ENCODE measurements at regions not wholly inside any gene's neighbourhood (a gene's known extent, or its start where the extent isn't known, plus 50 kb on each side); places are given as distances from the start of the nearest gene placed in this dataset.

DNA sequence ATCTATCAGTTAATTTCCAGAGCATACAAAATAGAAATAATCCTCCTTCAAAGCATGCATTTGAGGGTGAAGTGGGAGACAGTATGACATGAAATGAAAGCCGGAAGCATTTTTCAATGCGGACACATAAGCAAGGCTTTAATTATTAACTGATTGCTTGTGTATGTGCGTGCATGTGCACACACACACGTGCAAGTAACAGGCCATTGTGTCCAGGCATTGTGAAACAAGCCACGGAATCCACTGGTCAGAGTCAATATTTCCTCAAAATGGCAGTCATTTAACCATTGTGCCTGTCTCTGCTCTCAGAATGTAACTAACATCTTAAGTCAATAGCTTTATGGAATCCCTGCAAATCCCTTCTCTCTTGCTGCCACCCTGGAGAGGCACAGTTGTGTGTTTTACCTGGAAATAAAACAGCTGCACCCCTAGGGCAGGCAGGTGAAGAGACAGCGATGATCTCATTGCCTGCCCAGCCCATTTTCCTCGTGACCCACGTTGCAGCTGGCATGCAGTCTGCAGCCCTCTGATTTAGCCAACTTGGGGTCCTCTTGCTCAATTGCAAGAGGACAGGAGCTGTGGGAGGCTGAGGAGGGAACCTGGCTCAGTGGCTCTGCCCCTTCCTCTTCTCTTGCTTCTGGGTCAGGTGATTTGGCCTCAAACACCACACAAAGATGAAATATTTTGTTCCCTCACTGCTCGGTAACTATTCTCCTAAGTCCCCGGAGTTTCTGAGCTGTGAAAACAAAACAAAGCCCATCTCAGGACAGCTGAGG lies 500.9 kb upstream of the ZMIZ1 start:
- DNase-seq (ENCODE audit: low read depth, low spot score), result no peak
- H3K9me3 ChIP-seq (ENCODE audit: control insufficient read depth, insufficient read depth, low read length), result no peaks in the 10 kb centered on the region
- H3K4me3 ChIP-seq (ENCODE audit: low read depth, low read length), result no peak overlapping the region
- H3K27ac ChIP-seq (ENCODE audit: low read depth, low read length), result no peak overlapping the region
- H3K27me3 ChIP-seq (ENCODE audit: control insufficient read depth, insufficient read depth, low read length), result peaks cover 43% of the 10 kb centered on the region
- TF ChIP-seq, protein P1, sequence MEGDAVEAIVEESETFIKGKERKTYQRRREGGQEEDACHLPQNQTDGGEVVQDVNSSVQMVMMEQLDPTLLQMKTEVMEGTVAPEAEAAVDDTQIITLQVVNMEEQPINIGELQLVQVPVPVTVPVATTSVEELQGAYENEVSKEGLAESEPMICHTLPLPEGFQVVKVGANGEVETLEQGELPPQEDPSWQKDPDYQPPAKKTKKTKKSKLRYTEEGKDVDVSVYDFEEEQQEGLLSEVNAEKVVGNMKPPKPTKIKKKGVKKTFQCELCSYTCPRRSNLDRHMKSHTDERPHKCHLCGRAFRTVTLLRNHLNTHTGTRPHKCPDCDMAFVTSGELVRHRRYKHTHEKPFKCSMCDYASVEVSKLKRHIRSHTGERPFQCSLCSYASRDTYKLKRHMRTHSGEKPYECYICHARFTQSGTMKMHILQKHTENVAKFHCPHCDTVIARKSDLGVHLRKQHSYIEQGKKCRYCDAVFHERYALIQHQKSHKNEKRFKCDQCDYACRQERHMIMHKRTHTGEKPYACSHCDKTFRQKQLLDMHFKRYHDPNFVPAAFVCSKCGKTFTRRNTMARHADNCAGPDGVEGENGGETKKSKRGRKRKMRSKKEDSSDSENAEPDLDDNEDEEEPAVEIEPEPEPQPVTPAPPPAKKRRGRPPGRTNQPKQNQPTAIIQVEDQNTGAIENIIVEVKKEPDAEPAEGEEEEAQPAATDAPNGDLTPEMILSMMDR (IDR thresholded peaks at IDR 0.05; ENCODE audit: low read depth, low read length), result no peak
- POLR2A ChIA-PET, result no interaction called here
- CTCF ChIA-PET, result no interaction called here

DNA sequence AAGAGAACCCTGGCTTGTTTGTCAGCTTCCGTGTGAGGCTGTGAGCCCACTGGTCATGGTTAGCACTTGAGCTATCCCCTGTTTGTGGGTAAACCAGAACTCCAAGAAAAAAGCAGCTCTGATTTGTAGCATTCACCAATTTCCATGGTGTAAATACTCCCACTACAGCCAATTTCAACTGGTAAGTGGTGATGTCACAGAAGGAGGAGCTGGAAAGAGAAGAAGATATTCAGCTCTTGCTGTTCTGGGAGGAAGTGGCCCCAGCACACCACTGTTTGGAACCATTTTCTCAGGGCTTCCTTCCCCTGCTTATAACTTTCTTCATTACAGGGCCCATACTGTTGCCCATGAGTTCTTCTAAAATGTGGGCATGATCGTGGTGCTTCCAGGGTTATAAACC lies 500.1 kb upstream of the ZMIZ1 start:
- ChIA-PET CTCF (no interaction called here), POLR2A (no interaction called here)
- Histone ChIP-seq H3K27ac (ENCODE audit: low read depth, low read length) (no peak overlapping the region), H3K9me3 (ENCODE audit: control insufficient read depth, insufficient read depth, low read length) (no peaks in the 10 kb centered on the region), H3K27me3 (ENCODE audit: control insufficient read depth, insufficient read depth, low read length) (peaks cover 42% of the 10 kb centered on the region), H3K4me3 (ENCODE audit: low read depth, low read length) (no peak overlapping the region)
- TF ChIP-seq, protein P1 (IDR thresholded peaks at IDR 0.05; ENCODE audit: low read depth, low read length), result no peak
- no peak for DNase-seq (ENCODE audit: low read depth, low spot score)

DNA sequence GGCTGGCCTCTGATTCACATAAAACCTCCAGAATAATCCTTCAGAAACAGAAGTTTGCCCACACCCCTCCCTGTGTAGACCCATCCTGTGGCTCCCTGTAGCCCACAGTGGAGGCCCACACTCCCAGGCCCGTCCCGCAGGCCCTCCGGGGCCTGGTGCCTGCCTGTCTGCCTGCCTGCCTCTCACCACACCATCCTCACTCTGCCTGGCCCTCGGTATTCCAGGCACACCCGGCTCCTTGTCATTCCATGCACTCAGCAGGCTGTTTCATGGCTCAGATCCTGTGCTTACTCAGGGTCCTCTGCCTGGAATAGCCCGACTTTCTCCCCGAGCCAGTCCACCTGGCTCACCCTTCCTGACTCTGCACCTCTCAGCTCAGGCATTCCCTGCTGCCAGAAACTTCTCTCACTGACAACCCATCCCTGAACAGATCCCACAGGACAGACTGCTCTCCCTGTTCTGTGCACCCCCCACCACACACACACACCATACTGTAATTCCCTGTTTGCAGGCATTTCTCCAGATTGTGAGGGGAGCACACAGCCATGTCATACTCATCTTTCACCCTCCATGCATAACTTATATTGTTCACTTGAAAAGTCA lies 498.0 kb upstream of the ZMIZ1 start:
- no peak for DNase-seq (ENCODE audit: low read depth, low spot score)
- TF ChIP-seq, protein P1 (IDR thresholded peaks at IDR 0.05; ENCODE audit: low read depth, low read length), result no peak
- H3K27me3 ChIP-seq (ENCODE audit: control insufficient read depth, insufficient read depth, low read length), result peaks cover 33% of the 10 kb centered on the region
- POLR2A ChIA-PET, result no interaction called here
- no peak overlapping the region for H3K27ac ChIP-seq (ENCODE audit: low read depth, low read length)
- H3K4me3 ChIP-seq (ENCODE audit: low read depth, low read length), result no peak overlapping the region
- CTCF ChIA-PET, result no interaction called here
- H3K9me3 ChIP-seq (ENCODE audit: control insufficient read depth, insufficient read depth, low read length), result no peaks in the 10 kb centered on the region

DNA sequence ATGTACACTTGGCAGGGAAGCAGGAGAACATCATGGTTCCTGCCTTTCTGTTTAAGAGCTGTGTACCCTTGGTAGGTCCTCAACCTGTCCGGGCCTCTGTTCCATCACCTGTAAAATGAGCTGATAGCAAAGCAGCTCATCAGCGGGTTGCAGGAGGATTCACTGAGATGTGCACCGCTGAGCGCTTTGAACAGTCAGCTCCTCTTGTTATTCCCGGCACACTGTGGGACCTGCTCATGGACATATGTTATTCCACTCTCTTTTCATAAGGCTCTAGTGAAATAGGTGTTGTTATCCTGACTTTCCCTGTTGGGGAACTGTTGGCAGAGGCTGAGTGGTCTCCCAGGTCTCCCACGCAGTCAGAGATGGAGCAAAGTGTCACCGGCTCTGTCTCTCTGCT lies 497.5 kb upstream of the ZMIZ1 start:
- Histone ChIP-seq H3K27me3 (ENCODE audit: control insufficient read depth, insufficient read depth, low read length) (peaks cover 30% of the 10 kb centered on the region), H3K9me3 (ENCODE audit: control insufficient read depth, insufficient read depth, low read length) (no peaks in the 10 kb centered on the region), H3K4me3 (ENCODE audit: low read depth, low read length) (no peak overlapping the region), H3K27ac (ENCODE audit: low read depth, low read length) (no peak overlapping the region)
- POLR2A ChIA-PET, result no interaction called here
- CTCF ChIA-PET, result no interaction called here
- TF ChIP-seq, protein P1 (IDR thresholded peaks at IDR 0.05; ENCODE audit: low read depth, low read length), result no peak
- DNase-seq (ENCODE audit: low read depth, low spot score), result no peak

DNA sequence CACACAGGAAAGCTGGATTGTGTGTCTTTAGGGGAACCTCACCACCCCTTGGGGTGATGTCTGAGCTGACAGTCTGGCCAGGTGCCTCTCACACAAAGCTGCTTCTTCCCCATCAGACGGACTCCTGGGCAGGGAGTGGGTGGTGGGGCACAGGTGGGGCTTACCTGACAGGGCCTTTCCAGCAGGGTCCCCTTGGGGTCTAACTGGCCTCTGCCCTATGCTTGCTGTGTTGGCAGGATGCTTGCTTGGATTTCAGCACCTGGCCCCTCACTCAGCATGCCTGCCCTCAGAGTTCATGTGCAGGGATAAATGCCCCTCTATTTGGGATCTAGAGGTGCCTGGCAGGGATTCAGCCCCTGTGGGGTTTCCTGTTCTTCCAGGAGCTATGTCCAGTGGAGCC lies 496.9 kb upstream of the ZMIZ1 start:
- ChIA-PET POLR2A (no interaction called here), CTCF (interaction anchor here (1.1 kb wide), 1 partner anchor 268 kb away, joined by 3 read pairs; no protein-coding TSS in a partner anchor)
- no peak for DNase-seq (ENCODE audit: low read depth, low spot score)
- H3K27me3 ChIP-seq (ENCODE audit: control insufficient read depth, insufficient read depth, low read length), result peaks cover 24% of the 10 kb centered on the region
- TF ChIP-seq, protein P1 (IDR thresholded peaks at IDR 0.05; ENCODE audit: low read depth, low read length), result no peak
- H3K4me3 ChIP-seq (ENCODE audit: low read depth, low read length), result no peak overlapping the region
- H3K27ac ChIP-seq (ENCODE audit: low read depth, low read length), result no peak overlapping the region
- no peaks in the 10 kb centered on the region for H3K9me3 ChIP-seq (ENCODE audit: control insufficient read depth, insufficient read depth, low read length)
